Endothelial cell of umbilical vein (primary cell): ENCODE measurements at regions not wholly inside any gene's neighbourhood (a gene's known extent, or its start where the extent isn't known, plus 50 kb on each side); places are given as distances from the start of the nearest gene placed in this dataset.
A peak's percentile ranks its signal among the peaks of the same experiment; 100 is the strongest.

Experiments
- BruUV-seq: library from RNA; stranded (reverse); fragments of 400-500 nt; replicated peaks from 2 replicates; lab custom pipeline; 2021; lab: Mats Ljungman, UMichigan
- CTCF ChIA-PET: fragments of 300-600, 350-600 bp; sonication (Branson Sonifier 250); formaldehyde crosslinking; loops from one replicate; lab custom pipeline; 2021; ENCODE audit warnings: antibody characterized with exemption, inconsistent platforms; lab: Charles Lee
- POLR2A ChIA-PET: fragments of 300-600, 350-600 bp; sonication (Branson Sonifier 250); formaldehyde crosslinking; loops from one replicate; lab custom pipeline; 2021; ENCODE audit warnings: antibody characterized with exemption, inconsistent platforms; lab: Charles Lee
- DNase-seq: peaks from one replicate; pipeline ENCODE4 v3.0.0-alpha.2; 2011; ENCODE audit warnings: low read depth, low spot score
- FAIRE-seq: peaks from 2 replicates; lab custom pipeline; 2011; peaks lifted over from hg19 to GRCh38; lab: Jason Lieb, UNC
- H2AFZ ChIP-seq: 2 replicates; pipeline ENCODE4 v1.6.0; 2012; ENCODE audit warnings: low read depth, low read length, control low read depth, inconsistent platforms
- H3K27ac ChIP-seq: 2 replicates; pipeline ENCODE4 v1.5.1; 2011; ENCODE audit warnings: low read depth, mild to moderate bottlenecking, control low read depth, low read length, moderate library complexity; ENCODE audit not compliant: insufficient read depth
- H3K27me3 ChIP-seq, 2 experiments: 2 replicates each; pipeline versions ENCODE4 v1.6.0 to v1.6.1; 2011; ENCODE audit warnings: low read length in 2 of 2, mixed read lengths in 1 of 2; ENCODE audit not compliant: control insufficient read depth in 2 of 2, insufficient read depth in 2 of 2
- H3K36me3 ChIP-seq, 2 experiments: 2 replicates in 1 of 2; 3 replicates in 1 of 2; pipeline ENCODE4 v1.5.1; 2011; ENCODE audit warnings: low read length in 2 of 2, mild to moderate bottlenecking in 1 of 2, moderate library complexity in 1 of 2; ENCODE audit not compliant: control insufficient read depth in 2 of 2, insufficient read depth in 2 of 2; ENCODE audit errors: extremely low read depth in 1 of 2
- H3K4me1 ChIP-seq: 3 replicates; pipeline ENCODE4 v1.5.1; 2011; ENCODE audit warnings: mild to moderate bottlenecking, low read length; ENCODE audit not compliant: control insufficient read depth, insufficient read depth; ENCODE audit errors: extremely low read depth
- H3K4me2 ChIP-seq: 2 replicates; pipeline ENCODE4 v1.6.1; 2011; ENCODE audit warnings: low read length, control low read depth, mixed read lengths; ENCODE audit not compliant: insufficient read depth
- H3K4me3 ChIP-seq, 3 experiments: fragments of 200-600 bp in 1 of 3; sonication (generic), shearing (Covaris generic) in 1 of 3; replicated peaks in 1 of 3; 2 replicates each; pipeline ENCODE4 v1.5.1; 2011 to 2016; ENCODE audit warnings: control low read depth in 3 of 3, low read length in 3 of 3, mild to moderate bottlenecking in 2 of 3, inconsistent platforms in 1 of 3, low read depth in 1 of 3, moderate library complexity in 1 of 3; ENCODE audit not compliant: insufficient read depth in 1 of 3
- H3K79me2 ChIP-seq: 2 replicates; pipeline ENCODE4 v1.6.0; 2012; ENCODE audit warnings: low read length, inconsistent platforms; ENCODE audit not compliant: control insufficient read depth, insufficient read depth
- H3K9ac ChIP-seq: replicated peaks from 2 replicates; pipeline ENCODE3; 2011; ENCODE audit warnings: low read length, control low read depth; ENCODE audit not compliant: insufficient read depth; ENCODE audit errors: extremely low read depth
- H3K9me1 ChIP-seq: replicated peaks from 3 replicates; pipeline ENCODE4 v1.6.0; 2011; ENCODE audit warnings: mild to moderate bottlenecking, low read length; ENCODE audit not compliant: control insufficient read depth, insufficient read depth; ENCODE audit errors: extremely low read depth
- H3K9me3 ChIP-seq: replicated peaks from 2 replicates; pipeline ENCODE4 v1.5.1; 2012; ENCODE audit warnings: low read length, inconsistent platforms; ENCODE audit not compliant: control insufficient read depth, insufficient read depth
- H4K20me1 ChIP-seq: replicated peaks from 2 replicates; pipeline ENCODE3; 2011; ENCODE audit warnings: mild to moderate bottlenecking, low read length; ENCODE audit not compliant: control insufficient read depth, insufficient read depth; ENCODE audit errors: extremely low read depth
- EZH2 ChIP-seq: IDR thresholded peaks from 2 replicates; pipeline ENCODE4 v1.6.1; 2012; ENCODE audit warnings: borderline replicate concordance, low read depth, mild to moderate bottlenecking, moderate library complexity, low read length, inconsistent platforms; ENCODE audit not compliant: severe bottlenecking
- GATA2 ChIP-seq: IDR thresholded peaks from 2 replicates; pipeline ENCODE4 v1.7.0; 2011; ENCODE audit warnings: low read depth, mild to moderate bottlenecking, moderate library complexity, mixed read lengths, low read length; ENCODE audit not compliant: insufficient read length, insufficient read depth
- MYC ChIP-seq: IDR thresholded peaks from one replicate; pipeline ENCODE4 v1.6.1; 2011; ENCODE audit warnings: mild to moderate bottlenecking, low read depth, low read length
- POLR2A ChIP-seq: IDR thresholded peaks from 2 replicates; pipeline ENCODE4 v1.6.1; 2012; ENCODE audit warnings: low read depth, mild to moderate bottlenecking, control low read depth, low read length
- POLR2AphosphoS5 ChIP-seq: IDR thresholded peaks from 2 replicates; pipeline ENCODE4 v1.6.1; 2012; ENCODE audit warnings: low read depth, mild to moderate bottlenecking, control low read depth, low read length, moderate library complexity; ENCODE audit not compliant: insufficient read depth
- dilution Hi-C: fragments of 300-500 bp; cut with MboI; formaldehyde crosslinking; loops from one replicate; pipeline ENCODE4 v1.15.0; 2019; ENCODE audit warnings: low sequenced_read_pairs; ENCODE audit not compliant: extremely low pct_ligation_motif_present
- intact Hi-C: fragments of 100-400 bp; cut with micrococcal nuclease; formaldehyde crosslinking; loops from one replicate; pipeline ENCODE4 v1.10.0; 2022
- TF ChIP-seq, protein P1 (sequence below): IDR thresholded peaks from 2 replicates; pipeline ENCODE4 v1.6.1; 2011; ENCODE audit not compliant: insufficient read depth, insufficient read length
- TF ChIP-seq, protein P2 (sequence below), 2 donors: IDR thresholded peaks; 1 replicate in 1 of 2; 2 replicates in 1 of 2; pipeline ENCODE4 v1.5.1; 2011; ENCODE audit warnings: low read length in 2 of 2, mild to moderate bottlenecking in 2 of 2, moderate library complexity in 2 of 2, control low read depth in 1 of 2, inconsistent platforms in 1 of 2, low read depth in 1 of 2; ENCODE audit not compliant: insufficient read depth in 1 of 2; ENCODE audit errors: extremely low read depth in 1 of 2

GRCh38 chr3:95280711-95281352 is 1218.0 kb downstream of the NSUN3 start:
- TF ChIP-seq POLR2A = no peak
- TF ChIP-seq POLR2AphosphoS5 = no peak
- TF ChIP-seq, protein P1, sequence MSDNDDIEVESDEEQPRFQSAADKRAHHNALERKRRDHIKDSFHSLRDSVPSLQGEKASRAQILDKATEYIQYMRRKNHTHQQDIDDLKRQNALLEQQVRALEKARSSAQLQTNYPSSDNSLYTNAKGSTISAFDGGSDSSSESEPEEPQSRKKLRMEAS = no peak
- TF ChIP-seq, protein P2, sequence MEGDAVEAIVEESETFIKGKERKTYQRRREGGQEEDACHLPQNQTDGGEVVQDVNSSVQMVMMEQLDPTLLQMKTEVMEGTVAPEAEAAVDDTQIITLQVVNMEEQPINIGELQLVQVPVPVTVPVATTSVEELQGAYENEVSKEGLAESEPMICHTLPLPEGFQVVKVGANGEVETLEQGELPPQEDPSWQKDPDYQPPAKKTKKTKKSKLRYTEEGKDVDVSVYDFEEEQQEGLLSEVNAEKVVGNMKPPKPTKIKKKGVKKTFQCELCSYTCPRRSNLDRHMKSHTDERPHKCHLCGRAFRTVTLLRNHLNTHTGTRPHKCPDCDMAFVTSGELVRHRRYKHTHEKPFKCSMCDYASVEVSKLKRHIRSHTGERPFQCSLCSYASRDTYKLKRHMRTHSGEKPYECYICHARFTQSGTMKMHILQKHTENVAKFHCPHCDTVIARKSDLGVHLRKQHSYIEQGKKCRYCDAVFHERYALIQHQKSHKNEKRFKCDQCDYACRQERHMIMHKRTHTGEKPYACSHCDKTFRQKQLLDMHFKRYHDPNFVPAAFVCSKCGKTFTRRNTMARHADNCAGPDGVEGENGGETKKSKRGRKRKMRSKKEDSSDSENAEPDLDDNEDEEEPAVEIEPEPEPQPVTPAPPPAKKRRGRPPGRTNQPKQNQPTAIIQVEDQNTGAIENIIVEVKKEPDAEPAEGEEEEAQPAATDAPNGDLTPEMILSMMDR (IDR thresholded peaks at IDR 0.05; ENCODE audit: extremely low read depth in 1 of 2, insufficient read depth in 1 of 2, low read depth in 1 of 2, low read length in 2 of 2) = no peak
- no peak for TF ChIP-seq GATA2
- TF ChIP-seq MYC = no peak
- TF ChIP-seq EZH2 = no peak
- POLR2A ChIA-PET = no interaction called here
- Histone ChIP-seq H3K9ac (no peak overlapping the region), H3K9me1 (no peaks in the 10 kb centered on the region), H3K36me3 (no peaks in the 10 kb centered on the region), H3K9me3 (no peaks in the 10 kb centered on the region), H3K27me3 (no peaks in the 10 kb centered on the region), H3K4me2 (no peak overlapping the region), H3K79me2 (no peaks in the 10 kb centered on the region), H4K20me1 (no peaks in the 10 kb centered on the region), H2AFZ (no peak overlapping the region), H3K4me1 (no peaks in the 10 kb centered on the region), H3K27ac (no peak overlapping the region), H3K4me3 (no peak overlapping the region)
- no peak for FAIRE-seq
- dilution Hi-C loops = no loop called here
- peak; percentile 20 for DNase-seq
- intact Hi-C loops = no loop called here
- no TSS peak for BruUV-seq
- CTCF ChIA-PET = no interaction called here
